HG02840 (cell line): ENCODE measurements at regions not wholly inside any gene's neighbourhood (a gene's known extent, or its start where the extent isn't known, plus 50 kb on each side); places are given as distances from the start of the nearest gene placed in this dataset.

Experiments used
- ATAC-seq: cut with Tn5 transposase; IDR thresholded peaks from one replicate; pipeline ENCODE4 v1.9.1; 2021; ENCODE audit warnings: mild to moderate bottlenecking, moderate library complexity, moderate number of reproducible peaks; ENCODE audit not compliant: unreplicated experiment, low FRiP score

DNA sequence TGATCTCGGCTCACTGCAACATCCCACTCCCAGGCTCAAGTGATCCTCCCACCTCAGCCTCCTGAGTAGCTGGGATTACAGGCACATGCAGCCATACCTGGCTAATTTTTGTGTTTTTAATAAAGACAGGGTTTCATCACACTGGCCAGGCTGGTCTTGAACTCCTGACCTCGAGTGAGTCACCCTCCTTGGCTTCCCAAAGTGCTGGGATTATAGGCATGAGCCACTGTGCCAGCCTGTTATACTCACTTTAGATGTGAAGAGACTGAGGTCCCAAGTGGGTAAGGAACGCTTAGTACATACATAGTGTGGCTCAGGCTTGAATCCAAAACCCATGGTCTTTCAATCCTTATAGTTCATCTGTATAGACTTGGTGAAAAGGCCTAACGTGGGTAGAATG lies 63.7 kb upstream of the EPS8L3 start:
- no peak for ATAC-seq

DNA sequence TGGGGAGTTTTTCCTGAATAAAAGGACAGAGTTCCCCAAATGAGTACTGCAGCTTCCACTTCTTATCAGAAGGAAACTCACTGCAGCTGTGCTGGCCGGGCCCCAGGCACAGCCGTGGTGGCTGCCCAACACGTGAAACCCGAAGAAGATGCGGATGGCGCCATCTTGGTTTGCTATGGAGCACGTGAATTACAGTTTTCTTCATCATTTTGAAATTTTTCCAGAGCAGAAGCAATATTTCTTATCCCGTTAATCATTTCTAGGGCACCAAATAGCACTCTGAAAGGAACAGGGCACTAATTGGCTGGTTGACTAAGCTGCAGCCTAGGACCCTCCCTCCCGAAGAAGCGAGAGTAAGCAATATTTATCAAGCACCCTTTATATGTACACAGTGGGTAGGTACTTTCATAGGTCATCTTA lies 63.2 kb upstream of the EPS8L3 start:
- no peak for ATAC-seq

DNA sequence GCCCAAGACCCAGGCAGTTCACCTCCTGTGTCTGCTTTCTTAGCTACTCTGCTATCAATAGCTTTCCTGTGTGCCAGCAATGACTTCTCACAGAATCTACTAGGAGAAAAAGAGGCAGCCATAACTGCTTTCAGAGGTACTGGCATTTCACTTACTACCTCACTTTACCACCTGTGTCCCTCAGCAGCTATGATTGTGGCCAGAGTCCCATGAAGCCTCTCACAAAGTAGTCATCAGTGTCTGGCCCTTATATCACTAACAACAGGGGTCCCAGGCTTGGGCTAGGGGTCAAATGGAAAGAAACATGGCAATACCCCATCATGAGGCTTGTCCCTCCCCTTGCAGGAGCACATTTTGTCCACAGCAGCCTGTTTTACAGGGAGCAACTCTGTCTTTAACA lies 62.7 kb upstream of the EPS8L3 start:
- ATAC-seq = no peak

DNA sequence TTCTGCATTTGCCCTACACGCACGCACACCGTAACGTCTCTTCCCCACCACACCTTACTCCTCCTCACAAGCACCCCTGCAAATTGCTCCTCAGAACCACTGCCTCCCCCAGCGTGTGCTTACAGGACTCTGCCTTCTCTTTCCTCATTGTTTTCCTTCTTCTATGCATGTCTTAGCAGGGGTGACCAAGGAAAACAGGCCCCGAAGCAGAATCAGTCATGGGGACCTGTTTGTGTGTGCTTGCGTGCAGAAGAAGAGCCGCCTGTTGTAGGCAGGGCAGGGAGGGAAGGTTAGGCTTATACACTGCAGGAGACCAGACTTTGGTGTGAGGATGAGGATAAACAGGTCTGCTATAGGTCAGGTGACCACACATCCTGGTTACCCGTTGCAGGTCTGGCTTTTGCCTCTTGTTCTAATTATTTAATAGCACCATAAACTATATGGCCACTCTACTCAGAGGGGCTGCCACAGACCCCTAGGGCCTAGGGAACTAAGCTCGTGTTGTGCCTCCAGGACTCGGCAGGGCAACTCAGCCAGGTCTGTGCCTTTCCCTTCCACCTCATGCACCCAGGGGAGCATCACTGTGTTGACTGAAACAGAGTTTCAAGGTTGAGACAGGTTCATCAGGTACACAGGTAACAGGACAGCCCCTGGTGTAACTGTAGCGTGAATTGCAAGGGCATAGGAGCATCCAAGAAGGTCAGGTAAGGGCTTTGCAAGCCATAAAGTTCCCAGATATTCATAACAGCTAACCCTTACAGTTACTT lies 60.8 kb upstream of the EPS8L3 start:
- ATAC-seq = no peak

DNA sequence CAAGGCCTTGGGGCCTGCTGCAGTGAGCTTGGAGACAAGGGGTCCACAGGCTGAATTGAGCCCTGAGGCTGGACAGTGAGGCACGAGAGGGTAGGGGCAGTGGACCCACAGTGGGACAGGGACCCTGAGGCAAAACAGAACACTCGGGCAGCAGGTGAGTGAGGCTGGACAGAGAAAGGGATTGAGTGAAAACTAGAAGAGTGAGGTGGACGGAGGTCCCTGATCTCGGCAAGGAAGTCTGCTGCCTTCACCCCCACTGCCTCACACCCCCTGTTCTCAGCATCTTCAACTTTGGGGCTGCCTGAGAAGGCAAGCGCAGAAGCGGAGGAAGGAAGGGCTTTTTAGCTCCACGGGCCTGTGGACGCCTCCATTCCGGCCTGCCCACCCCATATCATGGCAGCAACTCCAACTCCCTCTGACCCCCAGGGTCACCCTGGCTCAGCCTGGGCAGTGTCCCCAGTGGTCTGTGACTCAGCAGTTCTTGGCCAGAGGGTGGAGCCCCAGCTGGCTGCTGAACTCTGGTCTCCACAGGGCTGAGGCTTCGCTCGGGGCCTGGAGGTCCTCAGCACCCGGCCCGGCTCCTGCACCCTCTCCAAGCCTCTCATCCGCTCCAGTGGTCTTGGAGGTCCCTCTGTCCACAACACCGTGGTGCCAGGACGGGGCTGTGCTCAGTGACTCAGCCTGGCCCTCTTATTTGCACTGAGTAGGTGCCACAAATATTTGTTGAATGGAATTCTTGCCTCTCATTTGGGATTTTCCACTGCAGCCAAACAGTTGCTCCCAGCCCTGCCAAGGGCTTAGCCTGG lies 60.0 kb upstream of the EPS8L3 start:
- no peak for ATAC-seq

DNA sequence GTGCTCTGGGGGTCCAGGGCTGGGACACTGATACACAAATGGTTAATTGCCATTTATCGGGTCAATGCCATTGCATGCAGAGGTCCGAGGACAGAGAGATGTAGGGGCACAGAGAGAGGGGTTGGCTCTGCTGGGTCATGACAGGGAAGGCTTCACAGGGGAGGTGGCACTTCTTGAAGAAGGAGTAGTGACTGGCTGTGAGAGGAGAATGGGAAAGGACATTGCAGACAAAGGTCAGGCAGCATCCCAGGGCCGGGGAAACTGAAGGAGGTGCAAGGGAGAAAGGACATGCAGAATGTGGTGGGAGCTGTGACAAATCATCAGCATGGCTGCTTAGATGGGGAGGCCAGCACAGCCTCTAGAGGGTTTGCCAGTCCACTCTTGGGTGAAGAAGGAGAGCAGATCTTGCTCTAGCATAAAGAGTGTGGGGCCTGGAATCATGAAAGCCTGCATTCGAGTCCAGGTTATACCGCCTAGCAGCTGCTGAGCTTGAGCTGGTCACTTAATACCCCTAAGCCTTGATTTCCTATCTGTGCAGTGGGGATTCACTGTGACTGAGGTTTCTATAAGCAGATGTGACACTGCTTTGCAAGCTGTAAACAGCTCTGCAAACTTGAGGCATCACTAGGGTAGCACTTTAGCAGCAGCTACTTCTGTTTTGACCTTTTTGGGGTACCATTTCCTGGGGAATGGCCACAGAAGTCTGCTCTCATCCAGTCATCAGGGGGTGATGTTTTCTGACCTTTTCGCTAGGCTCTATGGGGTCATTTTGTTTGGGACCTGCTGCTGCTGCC lies 59.2 kb upstream of the EPS8L3 start:
- ATAC-seq = no peak

DNA sequence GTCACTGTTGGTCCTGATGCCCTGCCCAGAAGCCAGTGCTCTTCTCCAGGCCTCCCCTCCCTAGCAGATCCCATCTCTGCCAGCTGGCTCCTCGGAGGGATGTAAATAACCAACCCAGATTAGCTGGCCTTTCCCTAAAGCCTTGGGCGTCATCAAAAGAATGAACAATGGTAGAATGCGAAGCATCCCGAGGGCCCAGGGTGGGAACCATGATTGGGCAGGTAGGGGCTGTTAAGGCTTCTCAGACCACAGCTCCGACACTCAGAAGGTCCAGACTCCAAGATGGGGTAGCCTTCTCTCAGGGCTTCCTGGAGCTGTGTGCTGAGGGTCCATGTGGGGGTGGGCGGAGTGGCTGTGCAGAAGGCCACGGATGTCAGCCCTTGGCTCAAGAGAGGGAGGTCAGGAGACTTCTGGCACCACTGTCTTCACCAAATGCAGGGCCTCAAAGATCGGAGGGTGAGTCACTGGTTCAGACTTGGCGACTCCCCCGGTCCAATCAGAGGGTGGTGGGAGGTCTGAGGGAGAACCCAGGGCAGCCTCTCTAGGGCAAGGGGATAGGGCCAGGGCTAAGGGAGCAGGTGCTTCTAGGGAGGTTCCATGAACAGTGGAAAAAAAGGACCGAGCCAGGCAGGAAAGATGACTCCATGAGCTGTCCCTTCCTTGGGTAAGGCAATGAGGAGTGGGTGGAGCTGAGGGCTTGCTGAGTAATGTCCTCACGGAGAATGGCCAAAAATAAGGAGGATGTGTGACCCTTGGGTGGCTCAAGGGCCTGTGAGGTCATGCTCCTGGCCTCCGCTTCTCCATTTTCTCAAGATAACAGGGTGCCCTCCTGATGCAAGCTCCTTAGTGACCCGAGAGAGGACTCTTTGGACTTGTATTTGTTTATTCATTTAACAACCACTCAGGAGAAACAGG lies 58.4 kb upstream of the EPS8L3 start:
- ATAC-seq = no peak

DNA sequence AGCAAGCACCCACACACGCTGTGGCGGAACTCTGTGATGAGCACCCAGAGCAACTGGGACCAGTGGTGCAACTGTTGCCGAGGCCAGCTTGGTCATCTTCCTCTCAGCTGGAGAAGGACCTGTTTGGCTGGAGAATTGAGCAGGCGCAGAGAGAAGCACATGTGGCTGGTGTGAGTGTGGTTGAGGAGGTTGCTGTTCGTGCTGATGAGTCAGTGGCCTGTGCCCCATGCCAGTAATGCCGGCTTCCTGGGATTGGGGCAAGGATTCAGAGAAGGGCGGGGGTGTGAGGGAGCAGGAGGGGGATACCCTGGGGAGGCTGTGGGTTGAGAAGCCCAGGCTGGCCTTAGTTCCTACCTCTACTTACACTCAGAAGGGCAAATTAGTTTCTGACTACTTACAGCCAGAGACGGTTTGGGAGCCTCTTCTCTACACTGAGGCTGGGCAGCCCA lies 57.5 kb upstream of the EPS8L3 start:
- ATAC-seq = no peak

DNA sequence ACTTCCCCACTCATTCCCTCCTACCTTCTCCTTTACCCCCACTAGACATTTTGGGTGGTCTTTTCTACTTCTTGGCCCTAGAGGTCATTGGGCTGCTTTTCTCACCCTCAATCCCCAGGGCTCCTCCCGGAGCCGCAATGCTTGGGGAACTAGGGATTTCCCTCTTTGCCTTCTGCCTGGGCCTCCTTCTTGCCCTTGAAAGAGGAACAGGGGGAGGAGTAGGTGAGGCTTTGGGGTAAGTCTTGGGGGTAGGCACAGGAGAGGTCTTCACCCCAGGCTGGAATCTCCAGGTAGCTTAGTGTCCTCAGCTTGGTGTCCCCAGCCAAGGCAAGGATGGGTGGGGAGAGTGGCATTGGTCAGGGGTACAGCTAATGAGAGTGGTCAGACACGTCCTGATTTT lies 56.2 kb upstream of the EPS8L3 start:
- ATAC-seq = no peak

DNA sequence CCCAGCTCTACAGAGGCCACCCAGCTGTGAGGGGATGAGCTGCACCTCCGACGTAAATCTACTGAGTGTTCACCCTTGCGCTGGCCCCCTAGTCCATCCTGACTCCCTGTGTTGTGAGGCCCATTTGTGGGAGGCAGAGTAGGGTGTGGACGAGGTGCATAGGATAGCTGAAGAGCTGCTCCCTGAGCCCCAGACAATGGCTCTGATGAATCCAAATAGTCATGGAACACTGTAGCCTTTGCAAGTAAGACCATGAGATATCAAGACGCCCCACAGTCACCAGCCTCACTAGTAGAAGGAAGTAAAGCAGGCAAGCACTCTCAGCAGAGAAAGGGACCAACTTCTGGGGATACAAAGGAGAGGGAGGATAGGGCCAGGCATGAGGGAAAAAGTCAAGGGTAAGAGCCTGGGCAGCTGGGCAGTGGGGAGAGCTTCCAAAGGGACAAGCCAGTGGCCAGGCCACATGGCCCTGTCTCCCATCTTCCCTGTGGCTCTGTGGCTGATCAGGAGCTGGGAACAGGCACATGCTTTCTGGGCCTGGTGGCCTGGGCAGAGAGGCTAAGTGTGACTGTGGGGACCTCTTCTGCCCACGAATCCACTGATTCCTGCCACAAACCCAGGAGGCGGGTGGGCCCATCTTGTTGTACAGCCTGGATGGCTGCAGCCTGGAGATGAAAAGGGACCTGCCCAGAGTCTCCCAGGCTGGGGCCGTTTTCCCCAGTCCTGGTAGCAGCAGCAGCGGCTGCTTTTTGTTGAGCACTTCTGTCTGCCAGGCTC lies 55.5 kb upstream of the EPS8L3 start:
- ATAC-seq = no peak

DNA sequence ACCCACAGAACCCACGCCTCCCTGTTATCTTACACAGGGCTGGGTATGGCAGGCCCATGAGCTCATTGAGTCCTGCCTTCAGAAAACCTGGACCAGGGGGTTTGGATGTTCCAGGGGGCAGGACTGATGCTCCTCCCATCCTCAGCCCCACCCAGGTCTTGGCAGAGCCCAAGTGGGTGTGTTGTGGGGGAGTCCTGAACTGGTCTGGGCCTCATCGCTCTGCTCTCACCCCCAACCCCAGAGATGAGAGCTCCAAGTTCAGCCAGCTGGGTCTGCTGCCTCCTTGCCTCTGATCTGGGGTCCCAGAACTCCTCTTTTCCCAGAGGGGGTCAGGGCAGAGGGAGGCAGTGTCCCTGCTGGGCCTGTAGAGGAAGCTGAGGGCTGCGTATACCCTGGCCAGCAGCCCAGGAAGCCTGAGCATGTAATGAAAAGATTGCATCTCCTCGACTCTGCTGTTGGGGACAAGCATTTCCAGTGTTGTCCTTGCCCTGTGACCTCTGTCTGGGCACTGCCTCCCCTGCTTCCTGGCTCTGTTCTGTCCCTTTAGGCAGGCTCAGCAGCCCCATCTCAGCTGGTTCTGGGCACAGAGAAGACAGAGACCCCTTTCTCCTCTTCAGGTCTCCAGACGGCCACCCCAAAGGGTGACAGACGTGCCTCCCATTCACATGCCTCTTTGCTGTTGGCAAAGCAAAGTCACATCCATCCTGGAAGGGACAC lies 54.7 kb upstream of the EPS8L3 start:
- ATAC-seq = no peak

DNA sequence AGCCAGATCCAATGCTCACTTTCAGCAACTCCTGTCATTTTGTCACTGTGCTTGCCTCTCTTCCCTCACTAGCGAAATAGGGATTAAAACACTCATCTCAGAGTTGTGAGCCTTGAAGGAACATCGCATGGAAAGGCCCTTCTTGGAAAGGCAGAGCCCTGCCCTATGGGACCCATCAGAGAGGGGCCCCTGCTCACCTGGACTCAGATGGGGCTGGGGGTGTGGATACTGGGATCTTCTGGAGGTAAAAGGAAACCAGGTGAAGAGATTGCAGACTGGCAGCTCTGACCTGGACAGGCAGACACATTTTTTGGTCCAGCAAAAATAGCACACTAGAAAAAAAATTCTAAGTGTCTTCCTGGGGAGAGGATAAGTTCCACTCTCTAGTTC lies 54.2 kb upstream of the EPS8L3 start:
- no peak for ATAC-seq

DNA sequence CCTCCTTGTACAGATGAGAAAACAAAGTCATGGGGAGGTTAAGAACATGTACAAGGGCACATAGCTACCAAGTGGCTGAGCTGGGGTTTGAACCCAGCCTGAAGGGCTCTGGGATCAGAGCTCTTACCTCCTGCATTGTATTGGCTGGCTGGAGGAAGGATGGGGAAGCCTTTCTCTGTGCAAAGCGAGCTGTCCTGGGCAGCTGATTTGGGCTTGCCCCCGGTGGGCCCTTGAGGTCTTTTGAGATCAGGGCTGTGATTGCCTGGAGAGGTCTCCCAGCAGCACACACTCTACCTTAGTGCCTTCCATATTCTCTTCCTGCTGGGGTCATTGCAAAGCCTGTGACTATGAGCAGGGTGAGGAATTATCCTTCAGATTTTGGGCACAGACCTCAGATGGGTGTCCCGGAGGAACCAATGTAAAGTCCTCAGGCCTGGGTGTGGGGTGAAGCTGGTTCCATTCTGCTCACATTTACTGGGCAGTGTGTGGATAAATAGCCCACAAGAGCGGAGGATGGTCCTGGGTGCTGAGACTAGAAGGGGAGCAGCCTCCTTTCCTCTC lies 53.3 kb upstream of the EPS8L3 start:
- no peak for ATAC-seq

DNA sequence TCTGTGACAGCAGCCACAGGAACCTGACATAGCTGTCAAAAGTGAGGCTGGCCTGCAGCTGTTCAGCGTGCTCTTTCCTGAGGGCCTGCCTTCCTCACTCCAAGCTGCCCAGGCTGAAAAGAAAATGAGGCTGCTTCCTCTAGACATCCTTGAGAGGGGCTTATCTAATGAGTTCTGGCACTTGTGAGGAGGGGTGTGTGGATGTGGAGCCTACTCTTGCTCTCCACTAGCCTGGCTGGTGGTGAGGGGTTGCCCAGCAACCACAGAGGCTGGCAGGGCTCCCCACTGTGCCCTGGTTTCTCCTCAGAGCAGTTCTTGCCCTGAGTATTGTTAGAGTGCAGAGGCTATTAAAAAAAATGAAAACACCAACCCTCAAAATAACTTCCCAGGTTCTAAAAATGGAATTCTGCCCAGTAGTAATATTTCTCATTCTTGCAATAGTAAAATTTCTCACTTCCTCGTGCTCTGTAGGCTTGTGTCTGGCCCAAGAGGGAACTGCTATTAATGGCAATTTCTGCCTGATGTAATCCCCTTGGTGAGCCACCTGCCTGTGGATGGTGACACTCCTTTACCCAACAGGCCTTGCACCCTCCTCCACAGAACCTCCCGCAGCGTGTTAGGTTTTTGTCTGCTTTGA lies 52.6 kb upstream of the EPS8L3 start:
- ATAC-seq = peak; percentile 61

DNA sequence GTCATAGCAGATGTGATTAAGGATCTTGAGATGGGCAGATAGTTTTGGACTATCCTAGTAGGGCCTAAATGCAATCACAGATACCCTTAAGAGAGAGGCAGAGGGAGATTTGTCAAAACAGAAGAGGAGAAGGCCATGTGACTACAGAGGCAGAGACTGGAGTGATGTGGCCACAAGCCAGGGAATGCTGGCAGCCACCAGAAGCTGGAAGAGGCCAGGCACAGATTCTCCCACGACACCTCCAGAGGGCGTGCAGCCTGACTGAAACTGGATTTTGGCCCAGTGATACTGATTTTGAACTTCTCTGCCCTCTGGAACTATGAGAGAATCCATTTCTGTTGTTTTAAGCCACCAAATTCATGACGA lies 52.1 kb upstream of the EPS8L3 start:
- ATAC-seq = no peak

DNA sequence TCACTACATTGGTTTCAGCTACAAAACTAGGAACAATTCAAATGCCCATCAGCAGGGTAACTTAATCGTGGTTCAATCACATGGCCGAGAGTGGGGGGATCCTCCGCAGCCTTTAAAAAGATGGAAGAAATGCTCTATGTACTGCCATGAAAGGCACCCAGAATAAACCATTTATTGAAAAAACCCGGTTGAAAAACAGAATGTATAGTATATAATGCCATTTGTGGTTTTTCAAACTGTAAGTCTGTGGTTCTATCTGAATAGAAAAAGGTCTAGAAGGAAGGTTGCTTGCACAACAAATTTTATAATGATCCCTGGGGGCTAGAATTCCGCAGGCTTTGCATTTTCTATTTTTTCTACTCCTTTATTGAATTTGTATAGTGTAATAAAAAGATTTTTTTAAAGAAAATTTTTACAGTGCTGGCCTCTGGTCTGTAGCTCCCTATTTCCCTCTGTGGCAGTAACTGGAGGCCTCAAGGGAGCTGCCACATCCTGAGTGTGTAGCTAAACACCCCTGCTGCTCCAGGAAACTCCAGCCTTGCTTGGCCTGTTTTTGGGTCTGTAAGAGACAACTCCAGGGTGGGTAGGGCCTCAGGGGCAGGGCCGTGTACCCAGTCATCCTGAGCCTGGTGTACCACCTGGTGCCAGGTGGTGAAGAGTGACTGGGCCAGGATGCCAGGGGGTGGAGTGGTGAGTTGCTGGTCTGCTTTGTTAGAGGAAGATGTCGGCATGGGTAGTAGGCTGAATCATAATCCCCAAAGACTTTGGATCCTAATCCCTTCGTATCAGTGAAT lies 51.5 kb upstream of the EPS8L3 start:
- no peak for ATAC-seq

DNA sequence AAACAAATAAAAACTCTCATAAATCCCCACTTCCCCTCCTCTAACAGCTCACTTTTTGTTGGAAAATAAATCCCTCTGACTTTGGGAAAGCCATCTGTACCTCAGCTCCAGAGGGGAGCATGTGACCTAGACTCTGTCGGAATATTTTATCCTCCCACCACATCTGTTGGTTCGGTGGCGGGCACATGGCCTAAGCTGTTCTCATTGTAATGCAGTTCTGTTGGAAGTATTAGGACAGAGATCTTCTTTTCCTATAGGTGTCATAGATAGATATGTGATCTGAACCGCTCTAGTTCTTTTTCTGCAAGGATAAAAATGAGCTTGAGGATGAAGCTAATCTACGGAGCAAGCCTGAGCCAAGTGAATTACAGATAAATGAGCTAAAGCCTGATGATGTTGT lies 50.5 kb upstream of the EPS8L3 start:
- ATAC-seq = no peak
